ENCODE measurements at regions not wholly inside any gene's neighbourhood (a gene's known extent, or its start where the extent isn't known, plus 50 kb on each side); places are given as distances from the start of the nearest gene placed in this dataset.

DNA sequence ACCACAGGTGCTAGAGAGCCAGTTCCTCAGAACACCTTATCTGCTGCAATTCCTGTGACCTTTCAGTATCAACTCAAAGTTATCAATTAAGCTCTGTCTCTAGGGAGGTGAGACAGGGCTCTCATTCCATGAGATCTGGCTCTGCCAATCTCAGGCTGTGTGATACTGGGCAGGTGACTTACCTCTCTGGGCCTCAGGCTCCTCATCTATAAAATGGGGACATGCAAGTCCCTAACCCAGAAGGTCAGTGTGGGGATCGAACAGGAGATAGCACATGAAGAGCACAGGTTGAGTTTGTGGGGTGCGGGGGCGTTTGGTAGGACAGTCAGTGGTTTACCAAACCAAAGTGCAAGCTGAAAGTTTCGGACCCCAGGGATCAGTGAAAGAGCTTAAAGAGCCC, 319.3 kb upstream of the CCL2 start:
- no peak overlapping the region for H3K27ac ChIP-seq
- TF ChIP-seq, protein P1, sequence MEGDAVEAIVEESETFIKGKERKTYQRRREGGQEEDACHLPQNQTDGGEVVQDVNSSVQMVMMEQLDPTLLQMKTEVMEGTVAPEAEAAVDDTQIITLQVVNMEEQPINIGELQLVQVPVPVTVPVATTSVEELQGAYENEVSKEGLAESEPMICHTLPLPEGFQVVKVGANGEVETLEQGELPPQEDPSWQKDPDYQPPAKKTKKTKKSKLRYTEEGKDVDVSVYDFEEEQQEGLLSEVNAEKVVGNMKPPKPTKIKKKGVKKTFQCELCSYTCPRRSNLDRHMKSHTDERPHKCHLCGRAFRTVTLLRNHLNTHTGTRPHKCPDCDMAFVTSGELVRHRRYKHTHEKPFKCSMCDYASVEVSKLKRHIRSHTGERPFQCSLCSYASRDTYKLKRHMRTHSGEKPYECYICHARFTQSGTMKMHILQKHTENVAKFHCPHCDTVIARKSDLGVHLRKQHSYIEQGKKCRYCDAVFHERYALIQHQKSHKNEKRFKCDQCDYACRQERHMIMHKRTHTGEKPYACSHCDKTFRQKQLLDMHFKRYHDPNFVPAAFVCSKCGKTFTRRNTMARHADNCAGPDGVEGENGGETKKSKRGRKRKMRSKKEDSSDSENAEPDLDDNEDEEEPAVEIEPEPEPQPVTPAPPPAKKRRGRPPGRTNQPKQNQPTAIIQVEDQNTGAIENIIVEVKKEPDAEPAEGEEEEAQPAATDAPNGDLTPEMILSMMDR (IDR thresholded peaks at IDR 0.05), result no peak
- TF ChIP-seq POLR2A (IDR thresholded peaks at IDR 0.05), result no peak
- TF ChIP-seq EP300 (IDR thresholded peaks at IDR 0.05), result no peak
- no peaks in the 10 kb centered on the region for H3K27me3 ChIP-seq
- H3K36me3 ChIP-seq, result no peaks in the 10 kb centered on the region
- no peaks in the 10 kb centered on the region for H3K9me3 ChIP-seq
- H3K4me3 ChIP-seq, result no peak overlapping the region
- 88 to 96% methylated on average over 4 of the region's 4 CpGs for WGBS, 2 donors
- H3K4me1 ChIP-seq, result no peaks in the 10 kb centered on the region
- no peak for DNase-seq (ENCODE audit: low spot score in 2 of 2)

DNA sequence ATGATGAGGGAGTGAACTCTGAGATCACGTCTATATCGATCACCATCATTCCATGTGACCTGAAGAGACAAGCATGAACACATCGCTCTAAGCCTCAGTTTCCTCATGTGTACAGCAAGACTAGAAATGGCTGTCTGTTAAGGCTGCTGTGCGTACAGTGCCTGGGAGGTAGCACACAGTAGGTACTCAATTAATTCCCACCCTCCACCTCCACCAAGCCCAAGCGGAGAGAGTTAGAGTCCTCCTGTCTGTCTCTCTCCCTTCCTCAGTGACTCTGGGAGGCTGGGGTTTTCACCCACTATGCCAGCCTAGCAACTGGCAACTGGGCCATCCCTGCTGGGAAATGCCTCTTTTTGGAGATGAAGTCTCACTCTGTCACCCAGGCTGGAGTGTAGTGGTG, 318.3 kb upstream of the CCL2 start:
- H3K36me3 ChIP-seq, result no peaks in the 10 kb centered on the region
- H3K9me3 ChIP-seq, result no peaks in the 10 kb centered on the region
- no peak overlapping the region for H3K27ac ChIP-seq
- no peak for TF ChIP-seq EP300 (IDR thresholded peaks at IDR 0.05)
- TF ChIP-seq, protein P1 (IDR thresholded peaks at IDR 0.05), result no peak
- TF ChIP-seq POLR2A (IDR thresholded peaks at IDR 0.05), result no peak
- H3K4me1 ChIP-seq, result no peaks in the 10 kb centered on the region
- 82 to 87% methylated on average over 5 of the region's 5 CpGs for WGBS, 2 donors
- no peaks in the 10 kb centered on the region for H3K27me3 ChIP-seq
- no peak for DNase-seq (ENCODE audit: low spot score in 2 of 2)
- no peak overlapping the region for H3K4me3 ChIP-seq

DNA sequence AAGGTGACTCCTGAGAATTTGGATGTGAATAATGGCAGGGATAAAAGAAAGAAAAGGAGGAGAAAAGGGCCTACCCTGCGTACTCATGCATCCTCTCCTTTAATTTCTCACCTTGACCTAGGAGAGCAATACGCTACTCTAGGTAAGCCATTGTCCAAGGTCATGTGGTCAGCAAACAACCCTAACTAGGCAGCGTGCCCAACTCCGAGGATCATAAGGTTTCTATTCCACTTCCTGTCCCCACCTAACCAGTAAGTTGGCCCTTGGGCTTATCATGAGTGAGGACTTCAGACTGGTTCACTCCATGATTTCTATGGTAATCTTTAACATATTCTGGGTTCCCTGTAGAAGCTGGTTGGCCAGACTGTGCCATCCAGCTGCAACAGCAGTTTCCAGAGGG, 315.1 kb upstream of the CCL2 start:
- Histone ChIP-seq H3K4me1 (no peaks in the 10 kb centered on the region), H3K4me3 (no peak overlapping the region), H3K27me3 (no peaks in the 10 kb centered on the region), H3K27ac (no peak overlapping the region), H3K9me3 (no peaks in the 10 kb centered on the region), H3K36me3 (no peaks in the 10 kb centered on the region)
- TF ChIP-seq, protein P1 (IDR thresholded peaks at IDR 0.05), result no peak
- TF ChIP-seq POLR2A (IDR thresholded peaks at IDR 0.05), result no peak
- TF ChIP-seq EP300 (IDR thresholded peaks at IDR 0.05), result no peak
- WGBS, 2 donors, result 86 to 89% methylated on average over 4 of the region's 4 CpGs
- no peak for DNase-seq (ENCODE audit: low spot score in 2 of 2)

DNA sequence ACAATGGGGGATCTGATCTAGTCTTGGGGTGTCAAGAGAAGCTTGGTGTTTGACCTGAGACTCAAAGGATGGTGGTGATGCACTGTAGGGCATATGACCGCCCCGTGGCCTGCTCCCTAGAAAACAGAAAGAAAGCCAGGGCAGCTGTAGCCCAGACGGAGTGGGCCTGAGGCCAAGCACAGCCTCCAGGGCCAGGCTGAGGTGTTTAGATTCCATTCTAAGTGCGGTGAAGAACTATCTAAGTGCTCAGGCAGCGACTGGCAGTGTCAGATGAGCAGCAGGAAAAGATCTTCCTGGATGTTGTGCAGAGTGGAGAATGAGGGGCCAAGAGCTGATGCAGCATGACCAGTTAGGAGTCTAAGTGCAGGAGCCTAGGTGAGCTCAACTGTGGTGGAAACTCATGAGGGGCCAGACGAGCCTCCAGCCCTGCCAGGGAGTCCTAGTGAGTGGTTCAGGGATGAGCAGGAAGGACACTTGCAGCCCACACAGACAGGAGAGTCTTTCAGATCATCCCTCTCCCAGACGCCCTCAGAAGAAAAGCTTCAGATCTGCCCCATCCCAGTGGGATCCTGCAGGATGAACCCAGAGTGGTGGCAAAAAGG, 314.2 kb upstream of the CCL2 start:
- no peak for DNase-seq (ENCODE audit: low spot score in 2 of 2)
- 67 to 72% methylated on average over 7 of the region's 7 CpGs for WGBS, 2 donors
- no peak for TF ChIP-seq POLR2A (IDR thresholded peaks at IDR 0.05)
- TF ChIP-seq EP300 (IDR thresholded peaks at IDR 0.05), result no peak
- TF ChIP-seq, protein P1 (IDR thresholded peaks at IDR 0.05), result no peak
- Histone ChIP-seq H3K4me3 (no peak overlapping the region), H3K9me3 (no peaks in the 10 kb centered on the region), H3K36me3 (no peaks in the 10 kb centered on the region), H3K27me3 (no peaks in the 10 kb centered on the region), H3K27ac (no peak overlapping the region), H3K4me1 (no peaks in the 10 kb centered on the region)

DNA sequence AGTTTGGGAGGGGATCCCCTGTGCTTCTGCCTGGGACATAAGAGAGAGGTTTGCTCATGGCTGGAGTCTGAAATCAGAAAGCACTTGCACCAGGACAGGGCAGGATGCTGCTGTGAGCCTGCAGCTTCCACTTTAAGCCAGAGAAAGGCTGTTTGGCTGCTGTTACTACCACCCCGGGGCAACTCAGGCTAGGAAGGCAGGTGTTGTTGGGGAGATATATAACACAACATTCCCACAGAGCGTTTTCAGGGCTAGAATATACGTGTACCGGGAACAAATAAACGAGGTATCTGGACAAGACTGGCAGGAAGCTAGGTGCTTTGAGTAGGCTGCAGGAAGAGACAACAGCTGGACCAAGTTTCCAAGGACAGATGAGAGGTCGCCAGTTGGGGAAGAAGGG, 313.3 kb upstream of the CCL2 start:
- Histone ChIP-seq H3K27ac (no peak overlapping the region), H3K27me3 (no peaks in the 10 kb centered on the region), H3K4me1 (no peaks in the 10 kb centered on the region), H3K9me3 (no peaks in the 10 kb centered on the region), H3K4me3 (no peak overlapping the region), H3K36me3 (no peaks in the 10 kb centered on the region)
- 76 to 84% methylated on average over 6 of the region's 6 CpGs for WGBS, 2 donors
- TF ChIP-seq, protein P1 (IDR thresholded peaks at IDR 0.05), result no peak
- TF ChIP-seq POLR2A (IDR thresholded peaks at IDR 0.05) (no peak), EP300 (IDR thresholded peaks at IDR 0.05) (no peak)
- no peak for DNase-seq (ENCODE audit: low spot score in 2 of 2)
